PC-9 (cell line): ENCODE measurements at regions not wholly inside any gene's neighbourhood (a gene's known extent, or its start where the extent isn't known, plus 50 kb on each side); places are given as distances from the start of the nearest gene placed in this dataset.

ENCODE experiments used
- EZH2 ChIP-seq: fragments of 200-600 bp; sonication (generic); IDR thresholded peaks from 2 replicates; pipeline ENCODE4 v1.8.0; 2017; ENCODE audit warnings: antibody characterized with exemption, low read depth
- TF ChIP-seq, protein P1 (sequence below): fragments of 200-600 bp; sonication (generic); conservative IDR thresholded peaks from 2 replicates; pipeline ENCODE4 v1.6.1; 2017; ENCODE audit warnings: mixed run types, antibody characterized with exemption, mild to moderate bottlenecking, moderate library complexity

DNA sequence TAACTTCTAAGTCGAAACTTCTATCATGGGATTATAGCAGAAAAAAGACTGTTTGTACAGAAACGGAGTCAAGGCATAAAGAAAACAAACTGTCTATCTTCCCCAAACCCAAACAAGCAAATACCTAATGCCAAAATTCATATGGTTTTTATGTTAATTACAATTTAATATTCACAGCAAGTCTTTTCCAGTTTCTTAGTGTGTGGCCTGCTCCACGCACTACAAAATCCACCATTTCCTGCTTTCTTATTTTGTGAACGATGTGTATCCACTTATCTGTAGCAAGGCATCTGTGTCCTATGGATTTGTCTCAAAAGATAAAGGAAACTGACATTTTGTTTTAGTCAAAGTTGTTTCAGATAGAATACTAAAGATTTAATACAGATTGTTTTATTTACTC is 588.0 kb upstream of the CCDC54 start:
- TF ChIP-seq, protein P1, sequence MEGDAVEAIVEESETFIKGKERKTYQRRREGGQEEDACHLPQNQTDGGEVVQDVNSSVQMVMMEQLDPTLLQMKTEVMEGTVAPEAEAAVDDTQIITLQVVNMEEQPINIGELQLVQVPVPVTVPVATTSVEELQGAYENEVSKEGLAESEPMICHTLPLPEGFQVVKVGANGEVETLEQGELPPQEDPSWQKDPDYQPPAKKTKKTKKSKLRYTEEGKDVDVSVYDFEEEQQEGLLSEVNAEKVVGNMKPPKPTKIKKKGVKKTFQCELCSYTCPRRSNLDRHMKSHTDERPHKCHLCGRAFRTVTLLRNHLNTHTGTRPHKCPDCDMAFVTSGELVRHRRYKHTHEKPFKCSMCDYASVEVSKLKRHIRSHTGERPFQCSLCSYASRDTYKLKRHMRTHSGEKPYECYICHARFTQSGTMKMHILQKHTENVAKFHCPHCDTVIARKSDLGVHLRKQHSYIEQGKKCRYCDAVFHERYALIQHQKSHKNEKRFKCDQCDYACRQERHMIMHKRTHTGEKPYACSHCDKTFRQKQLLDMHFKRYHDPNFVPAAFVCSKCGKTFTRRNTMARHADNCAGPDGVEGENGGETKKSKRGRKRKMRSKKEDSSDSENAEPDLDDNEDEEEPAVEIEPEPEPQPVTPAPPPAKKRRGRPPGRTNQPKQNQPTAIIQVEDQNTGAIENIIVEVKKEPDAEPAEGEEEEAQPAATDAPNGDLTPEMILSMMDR: no peak
- TF ChIP-seq EZH2: no peak
